GM12864 (cell line): ENCODE measurements at regions not wholly inside any gene's neighbourhood (a gene's known extent, or its start where the extent isn't known, plus 50 kb on each side); places are given as distances from the start of the nearest gene placed in this dataset.

Experiments
- DNase-seq: peaks from one replicate; pipeline ENCODE4 v3.0.0-alpha.2; 2011; ENCODE audit warnings: low read depth
- H3K4me3 ChIP-seq: 2 replicates; pipeline ENCODE4 v1.5.1; 2011; ENCODE audit warnings: mild to moderate bottlenecking, low read depth, low read length, control low read depth
- TF ChIP-seq, protein P1 (sequence below): IDR thresholded peaks from 2 replicates; pipeline ENCODE4 v1.5.1; 2011; ENCODE audit warnings: low read depth, mild to moderate bottlenecking, moderate library complexity, low read length, control low read depth, inconsistent platforms; ENCODE audit errors: missing control alignments

DNA sequence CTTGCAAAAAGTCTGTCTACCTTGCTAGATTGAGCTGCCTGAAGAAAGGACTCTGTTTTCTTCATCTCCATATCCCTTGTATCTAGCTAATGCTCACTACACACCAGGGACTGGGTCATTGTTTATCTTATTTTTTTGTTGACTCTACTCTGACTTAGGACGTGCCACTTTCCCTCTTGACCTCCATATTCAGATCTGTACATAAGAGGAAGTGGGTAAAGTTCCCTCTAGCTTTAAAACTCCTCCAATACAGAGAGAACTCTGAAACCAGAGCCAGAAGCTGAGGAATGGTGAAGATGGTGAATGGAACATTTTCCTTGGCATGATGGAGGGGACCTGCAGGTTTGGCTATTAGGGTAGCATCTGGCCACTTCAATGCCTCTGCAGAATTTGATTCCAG, 2026.1 kb upstream of the TENM3 start:
- TF ChIP-seq, protein P1, sequence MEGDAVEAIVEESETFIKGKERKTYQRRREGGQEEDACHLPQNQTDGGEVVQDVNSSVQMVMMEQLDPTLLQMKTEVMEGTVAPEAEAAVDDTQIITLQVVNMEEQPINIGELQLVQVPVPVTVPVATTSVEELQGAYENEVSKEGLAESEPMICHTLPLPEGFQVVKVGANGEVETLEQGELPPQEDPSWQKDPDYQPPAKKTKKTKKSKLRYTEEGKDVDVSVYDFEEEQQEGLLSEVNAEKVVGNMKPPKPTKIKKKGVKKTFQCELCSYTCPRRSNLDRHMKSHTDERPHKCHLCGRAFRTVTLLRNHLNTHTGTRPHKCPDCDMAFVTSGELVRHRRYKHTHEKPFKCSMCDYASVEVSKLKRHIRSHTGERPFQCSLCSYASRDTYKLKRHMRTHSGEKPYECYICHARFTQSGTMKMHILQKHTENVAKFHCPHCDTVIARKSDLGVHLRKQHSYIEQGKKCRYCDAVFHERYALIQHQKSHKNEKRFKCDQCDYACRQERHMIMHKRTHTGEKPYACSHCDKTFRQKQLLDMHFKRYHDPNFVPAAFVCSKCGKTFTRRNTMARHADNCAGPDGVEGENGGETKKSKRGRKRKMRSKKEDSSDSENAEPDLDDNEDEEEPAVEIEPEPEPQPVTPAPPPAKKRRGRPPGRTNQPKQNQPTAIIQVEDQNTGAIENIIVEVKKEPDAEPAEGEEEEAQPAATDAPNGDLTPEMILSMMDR, result no peak
- DNase-seq, result no peak
- H3K4me3 ChIP-seq, result no peak overlapping the region

DNA sequence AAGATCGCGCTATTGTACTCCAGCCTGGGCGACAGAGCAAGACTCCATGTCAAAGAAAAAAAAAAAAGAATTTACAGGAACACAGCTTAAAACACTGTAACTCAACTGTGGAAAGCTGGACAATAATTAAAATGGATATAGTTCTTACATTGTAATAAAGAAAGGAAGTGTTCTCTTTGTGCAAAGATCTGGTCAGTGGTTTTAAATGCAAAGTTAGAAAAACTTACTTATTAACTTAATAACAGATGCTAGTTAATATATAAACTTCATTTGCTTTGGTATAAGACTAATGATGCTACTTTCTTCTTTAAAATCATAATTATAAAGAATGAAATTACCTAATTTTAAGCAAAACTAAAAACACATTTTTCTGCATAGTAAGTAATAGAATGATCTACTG, 2024.1 kb upstream of the TENM3 start:
- H3K4me3 ChIP-seq, result no peak overlapping the region
- TF ChIP-seq, protein P1, result no peak
- DNase-seq, result no peak

DNA sequence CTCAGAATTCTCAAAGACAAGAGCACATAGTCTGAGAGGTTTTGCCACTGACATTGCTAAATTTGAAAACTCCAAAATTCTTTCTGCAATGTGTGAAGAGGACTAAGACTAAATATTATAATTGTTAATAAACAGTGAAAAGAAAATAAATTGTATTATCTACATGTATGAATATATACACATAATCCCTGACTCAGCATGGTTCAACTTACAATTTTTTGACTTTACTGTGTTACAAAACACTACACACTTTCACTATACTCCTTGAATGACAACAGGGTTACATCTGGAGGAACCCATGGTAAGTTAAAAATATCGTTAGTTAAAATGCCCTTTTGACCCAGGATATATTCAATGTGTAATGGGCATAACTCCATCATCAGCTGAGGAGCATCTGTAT, 2017.2 kb upstream of the TENM3 start:
- DNase-seq, result no peak
- no peak overlapping the region for H3K4me3 ChIP-seq
- TF ChIP-seq, protein P1, result no peak

DNA sequence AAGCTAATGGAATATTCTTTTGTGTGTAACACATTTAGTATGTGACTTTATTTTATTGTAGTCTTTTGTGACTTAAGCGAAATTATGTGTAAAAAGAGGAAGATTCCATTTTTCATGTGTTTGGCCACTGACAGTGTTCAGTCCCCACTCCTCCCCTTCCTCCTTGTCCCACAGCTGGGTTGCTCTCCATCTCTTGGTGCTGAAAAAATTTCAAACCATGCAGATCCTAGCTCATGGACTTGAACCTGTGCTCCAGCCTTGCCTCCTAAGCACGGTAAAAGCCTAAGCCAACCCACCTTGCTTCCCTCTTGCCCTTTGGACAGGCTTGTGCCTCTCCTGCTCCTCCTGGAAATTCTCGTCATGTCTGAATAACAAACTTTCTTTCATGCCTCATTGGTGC, 2008.5 kb upstream of the TENM3 start:
- TF ChIP-seq, protein P1, result no peak
- no peak overlapping the region for H3K4me3 ChIP-seq
- no peak for DNase-seq

DNA sequence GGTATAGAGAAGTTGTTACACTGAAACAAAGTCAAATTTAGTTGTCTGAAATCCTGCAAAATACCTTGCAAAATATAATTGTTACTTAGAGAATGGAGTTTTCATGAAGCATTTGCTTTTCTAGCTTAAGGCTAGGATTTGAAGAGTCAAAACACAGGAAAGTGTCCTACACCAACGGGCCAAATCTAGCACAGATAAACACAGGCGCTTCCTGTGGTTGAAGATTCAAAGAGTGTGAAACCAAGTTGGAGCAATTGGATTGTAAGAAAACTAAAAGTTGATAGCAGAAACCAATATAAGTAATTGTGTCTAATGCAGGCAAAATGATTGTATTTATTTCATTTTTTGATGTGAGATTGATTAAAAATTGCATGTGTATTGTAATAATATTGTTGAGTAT, 2002.5 kb upstream of the TENM3 start:
- H3K4me3 ChIP-seq, result no peak overlapping the region
- TF ChIP-seq, protein P1, result no peak
- no peak for DNase-seq

DNA sequence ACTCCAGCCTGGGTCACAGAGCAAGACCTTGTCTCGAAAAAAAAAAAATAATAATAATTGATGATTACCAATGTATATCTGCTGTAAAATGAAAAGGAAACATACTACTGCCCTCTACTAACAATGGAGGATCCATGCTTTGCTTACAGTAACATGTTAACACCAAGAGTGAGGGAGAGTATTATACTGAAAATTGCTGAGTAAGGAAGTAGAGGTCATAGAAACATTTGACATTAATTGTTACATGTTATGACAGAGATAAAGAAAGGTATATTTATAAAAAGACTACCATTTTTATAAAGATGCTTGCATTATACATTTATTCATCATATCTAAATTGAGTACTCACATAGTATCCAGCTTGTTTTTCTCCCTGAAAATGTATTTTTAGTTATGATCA, 1989.8 kb upstream of the TENM3 start:
- DNase-seq, result no peak
- TF ChIP-seq, protein P1, result no peak

DNA sequence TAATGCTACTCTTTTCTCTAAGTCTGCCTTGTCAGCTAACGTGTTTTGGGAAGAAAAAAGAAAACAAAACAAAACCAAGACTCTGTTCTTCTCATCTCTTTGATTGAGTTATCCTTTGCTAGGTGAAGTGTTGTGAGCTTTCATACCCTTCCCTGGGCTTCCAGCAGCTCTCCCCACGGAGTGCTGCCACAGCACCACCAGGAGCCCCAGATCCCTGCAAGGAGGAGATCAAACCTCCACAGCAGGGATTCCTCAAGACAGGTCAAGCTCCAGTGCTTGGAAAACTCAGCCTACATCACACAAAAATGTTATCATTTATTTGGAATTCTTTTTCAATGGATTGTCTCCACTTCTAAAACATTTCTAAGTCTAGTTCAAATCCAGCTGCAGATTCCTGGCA, 1981.9 kb upstream of the TENM3 start:
- DNase-seq, result no peak
- H3K4me3 ChIP-seq, result no peak overlapping the region
- TF ChIP-seq, protein P1, result no peak

More for the DNA sequence above, 1989.8 kb upstream of the TENM3 start:
- no peak overlapping the region for H3K4me3 ChIP-seq
